ENCODE measurements at regions not wholly inside any gene's neighbourhood (a gene's known extent, or its start where the extent isn't known, plus 50 kb on each side); places are given as distances from the start of the nearest gene placed in this dataset.

- no peak overlapping the region for H3K27ac ChIP-seq
- CTCF ChIA-PET = no interaction called here
- DNase-seq (ENCODE audit: low spot score) = no peak
- POLR2A ChIA-PET (ENCODE audit: low non-redundant PET) = no interaction called here
- TF ChIP-seq, protein P1, sequence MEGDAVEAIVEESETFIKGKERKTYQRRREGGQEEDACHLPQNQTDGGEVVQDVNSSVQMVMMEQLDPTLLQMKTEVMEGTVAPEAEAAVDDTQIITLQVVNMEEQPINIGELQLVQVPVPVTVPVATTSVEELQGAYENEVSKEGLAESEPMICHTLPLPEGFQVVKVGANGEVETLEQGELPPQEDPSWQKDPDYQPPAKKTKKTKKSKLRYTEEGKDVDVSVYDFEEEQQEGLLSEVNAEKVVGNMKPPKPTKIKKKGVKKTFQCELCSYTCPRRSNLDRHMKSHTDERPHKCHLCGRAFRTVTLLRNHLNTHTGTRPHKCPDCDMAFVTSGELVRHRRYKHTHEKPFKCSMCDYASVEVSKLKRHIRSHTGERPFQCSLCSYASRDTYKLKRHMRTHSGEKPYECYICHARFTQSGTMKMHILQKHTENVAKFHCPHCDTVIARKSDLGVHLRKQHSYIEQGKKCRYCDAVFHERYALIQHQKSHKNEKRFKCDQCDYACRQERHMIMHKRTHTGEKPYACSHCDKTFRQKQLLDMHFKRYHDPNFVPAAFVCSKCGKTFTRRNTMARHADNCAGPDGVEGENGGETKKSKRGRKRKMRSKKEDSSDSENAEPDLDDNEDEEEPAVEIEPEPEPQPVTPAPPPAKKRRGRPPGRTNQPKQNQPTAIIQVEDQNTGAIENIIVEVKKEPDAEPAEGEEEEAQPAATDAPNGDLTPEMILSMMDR (conservative IDR thresholded peaks at IDR 0.05; ENCODE audit: low read depth) = no peak
Measured at GRCh38 chr10:1942478-1942877, 205.2 kb upstream of the ADARB2 start.

DNA sequence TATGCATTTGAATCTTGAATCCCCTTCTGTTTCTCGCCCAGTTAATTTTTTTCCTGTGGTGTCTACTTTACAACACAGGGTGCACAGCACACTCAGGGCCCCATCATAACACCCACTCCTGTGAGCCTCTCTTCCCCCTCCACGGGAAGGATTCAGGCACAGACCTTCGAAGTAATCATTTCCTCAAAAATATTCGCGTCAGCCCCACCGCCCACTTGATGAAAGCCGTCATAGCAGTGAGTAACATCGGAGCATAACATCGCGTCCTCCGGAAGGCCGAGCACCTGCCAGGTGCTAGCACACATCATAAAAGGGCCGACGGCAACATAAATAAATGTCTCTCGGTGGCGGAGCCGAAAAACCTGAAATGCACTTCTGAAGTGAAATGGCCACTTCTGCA, 201.7 kb upstream of the ADARB2 start:
- no peak overlapping the region for H3K27ac ChIP-seq
- TF ChIP-seq, protein P1 (conservative IDR thresholded peaks at IDR 0.05; ENCODE audit: low read depth) = no peak
- DNase-seq (ENCODE audit: low spot score) = no peak
- ChIA-PET POLR2A (ENCODE audit: low non-redundant PET) (no interaction called here), CTCF (no interaction called here)

DNA sequence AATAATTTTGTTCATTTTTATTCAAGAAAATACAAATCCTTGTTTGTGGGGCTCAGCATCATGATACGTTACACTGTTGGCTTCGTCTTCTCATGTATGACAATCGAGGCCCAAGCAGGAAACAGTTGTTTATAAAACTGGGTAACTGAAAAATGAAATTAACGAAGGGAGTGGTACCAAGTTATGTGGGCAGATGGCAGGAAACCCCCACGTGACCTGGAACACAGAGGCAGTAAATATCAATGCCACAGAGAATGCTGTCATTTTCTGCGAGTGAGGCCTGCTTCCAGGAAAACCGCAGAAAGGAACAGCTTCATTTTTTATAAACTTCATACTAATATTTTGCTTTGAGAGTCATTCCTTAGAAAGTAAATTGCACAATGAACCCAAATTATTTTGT, 201.0 kb upstream of the ADARB2 start:
- no peak overlapping the region for H3K27ac ChIP-seq
- TF ChIP-seq, protein P1 (conservative IDR thresholded peaks at IDR 0.05; ENCODE audit: low read depth) = no peak
- ChIA-PET CTCF (no interaction called here), POLR2A (ENCODE audit: low non-redundant PET) (no interaction called here)
- DNase-seq (ENCODE audit: low spot score) = no peak

- no peak overlapping the region for H3K27ac ChIP-seq
- ChIA-PET CTCF (no interaction called here), POLR2A (ENCODE audit: low non-redundant PET) (no interaction called here)
- no peak for DNase-seq (ENCODE audit: low spot score)
- TF ChIP-seq, protein P1 (conservative IDR thresholded peaks at IDR 0.05; ENCODE audit: low read depth) = no peak
Measured at GRCh38 chr10:1935912-1936311, 198.6 kb upstream of the ADARB2 start.

DNA sequence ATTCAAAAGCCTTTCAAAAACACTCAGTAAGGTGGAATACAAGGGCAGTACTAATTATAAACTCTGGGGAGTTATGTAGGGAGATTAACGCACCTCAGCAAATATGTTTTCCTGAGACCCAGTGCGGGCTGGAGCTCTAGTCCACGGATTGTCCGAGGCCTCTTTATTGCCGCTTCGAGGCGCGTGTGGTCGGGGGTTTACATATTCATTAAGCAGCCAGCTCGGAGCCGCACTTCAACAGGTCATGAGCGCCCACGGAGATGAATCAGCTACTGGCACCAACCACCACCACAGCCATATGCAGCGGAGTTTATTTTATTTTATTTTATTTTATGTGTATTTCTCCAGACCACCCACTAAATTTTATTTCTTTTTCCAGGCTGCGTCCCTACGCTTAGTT, 195.9 kb upstream of the ADARB2 start:
- CTCF ChIA-PET = no interaction called here
- POLR2A ChIA-PET (ENCODE audit: low non-redundant PET) = no interaction called here
- DNase-seq (ENCODE audit: low spot score) = no peak
- no peak overlapping the region for H3K27ac ChIP-seq
- TF ChIP-seq, protein P1 (conservative IDR thresholded peaks at IDR 0.05; ENCODE audit: low read depth) = no peak

DNA sequence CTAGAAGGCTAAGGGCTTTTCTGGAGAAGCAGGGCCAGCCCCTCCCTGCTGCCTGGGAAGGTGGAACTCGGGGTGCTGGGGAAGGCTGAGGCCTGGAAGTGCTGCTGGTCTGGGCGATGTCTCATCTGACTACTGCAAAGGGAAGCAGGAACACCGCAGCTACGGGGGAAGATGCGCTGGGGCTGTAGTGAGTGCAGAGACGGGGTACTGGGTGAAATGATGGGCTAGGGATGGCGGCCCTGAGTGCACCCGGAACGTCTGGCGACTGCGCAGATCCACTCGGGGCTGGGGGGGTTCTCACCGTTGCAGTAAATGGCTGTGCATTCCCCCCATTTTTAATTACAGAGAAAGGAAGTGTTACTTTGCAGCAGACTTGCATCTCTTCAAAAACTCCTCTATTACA, 195.4 kb upstream of the ADARB2 start:
- TF ChIP-seq, protein P1 (conservative IDR thresholded peaks at IDR 0.05; ENCODE audit: low read depth) = no peak
- ChIA-PET POLR2A (ENCODE audit: low non-redundant PET) (no interaction called here), CTCF (no interaction called here)
- no peak for DNase-seq (ENCODE audit: low spot score)
- no peak overlapping the region for H3K27ac ChIP-seq

GRCh38 chr10:1928606-1929005, 191.3 kb upstream of the ADARB2 start:
- ChIA-PET CTCF (no interaction called here), POLR2A (ENCODE audit: low non-redundant PET) (no interaction called here)
- TF ChIP-seq, protein P1 (conservative IDR thresholded peaks at IDR 0.05; ENCODE audit: low read depth) = no peak
- H3K27ac ChIP-seq = no peak overlapping the region
- no peak for DNase-seq (ENCODE audit: low spot score)
